Ishikawa (cell line): ENCODE measurements at regions not wholly inside any gene's neighbourhood (a gene's known extent, or its start where the extent isn't known, plus 50 kb on each side); places are given as distances from the start of the nearest gene placed in this dataset.

Source experiments
- CEBPB ChIP-seq: IDR thresholded peaks from 2 replicates; pipeline ENCODE4 v1.6.1; 2012
- CREB1 ChIP-seq: IDR thresholded peaks from 2 replicates; pipeline ENCODE4 v1.6.1; 2012; ENCODE audit warnings: low read depth
- EGR1 ChIP-seq: IDR thresholded peaks from 2 replicates; pipeline ENCODE4 v1.6.1; 2012
- EP300 ChIP-seq: IDR thresholded peaks from 2 replicates; pipeline ENCODE4 v1.6.1; 2012; ENCODE audit warnings: borderline replicate concordance
- FOXM1 ChIP-seq: IDR thresholded peaks from 2 replicates; pipeline ENCODE4 v1.6.1; 2012; ENCODE audit warnings: low read depth, borderline replicate concordance
- NFIC ChIP-seq: IDR thresholded peaks from 2 replicates; pipeline ENCODE4 v1.6.1; 2012
- RAD21 ChIP-seq: IDR thresholded peaks from 2 replicates; pipeline ENCODE4 v1.6.1; 2012; ENCODE audit warnings: low read depth
- TAF1 ChIP-seq: IDR thresholded peaks from 2 replicates; pipeline ENCODE4 v1.6.1; 2012; ENCODE audit warnings: low read depth, mild to moderate bottlenecking
- TCF12 ChIP-seq: IDR thresholded peaks from 2 replicates; pipeline ENCODE4 v1.6.1; 2012; ENCODE audit warnings: low read depth
- TEAD4 ChIP-seq: IDR thresholded peaks from 2 replicates; pipeline ENCODE4 v1.6.1; 2012
- YY1 ChIP-seq: IDR thresholded peaks from 2 replicates; pipeline ENCODE4 v1.6.1; 2012; ENCODE audit warnings: low read depth
- ZBTB7A ChIP-seq: IDR thresholded peaks from 2 replicates; pipeline ENCODE4 v1.6.1; 2012; ENCODE audit warnings: low read depth
- TF ChIP-seq, protein P1 (sequence below): IDR thresholded peaks from 2 replicates; pipeline ENCODE4 v1.6.1; 2012; ENCODE audit warnings: low read depth, mild to moderate bottlenecking
- TF ChIP-seq, protein P2 (sequence below): IDR thresholded peaks from 2 replicates; pipeline ENCODE4 v1.6.1; 2012

DNA sequence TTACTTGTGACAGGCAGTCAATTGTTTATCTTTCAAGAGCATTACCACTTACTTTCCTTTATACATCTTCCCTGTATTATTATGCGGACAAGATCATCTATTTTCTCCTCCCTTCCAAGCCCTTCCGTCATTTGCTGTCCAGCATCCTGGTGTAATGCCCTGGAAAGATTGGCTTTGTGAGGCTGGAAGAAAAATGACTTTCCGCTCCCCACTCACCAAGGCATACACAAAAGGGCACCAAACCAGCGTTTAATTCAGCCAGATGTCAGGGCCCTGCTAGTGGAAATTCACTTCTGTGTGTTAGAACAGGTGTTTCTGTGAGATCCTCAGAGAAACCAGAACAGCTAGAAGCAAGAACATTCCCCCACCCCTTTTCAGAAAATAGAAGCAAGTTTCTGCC, 128.1 kb upstream of the NANOS1 start:
- TF ChIP-seq, protein P1, sequence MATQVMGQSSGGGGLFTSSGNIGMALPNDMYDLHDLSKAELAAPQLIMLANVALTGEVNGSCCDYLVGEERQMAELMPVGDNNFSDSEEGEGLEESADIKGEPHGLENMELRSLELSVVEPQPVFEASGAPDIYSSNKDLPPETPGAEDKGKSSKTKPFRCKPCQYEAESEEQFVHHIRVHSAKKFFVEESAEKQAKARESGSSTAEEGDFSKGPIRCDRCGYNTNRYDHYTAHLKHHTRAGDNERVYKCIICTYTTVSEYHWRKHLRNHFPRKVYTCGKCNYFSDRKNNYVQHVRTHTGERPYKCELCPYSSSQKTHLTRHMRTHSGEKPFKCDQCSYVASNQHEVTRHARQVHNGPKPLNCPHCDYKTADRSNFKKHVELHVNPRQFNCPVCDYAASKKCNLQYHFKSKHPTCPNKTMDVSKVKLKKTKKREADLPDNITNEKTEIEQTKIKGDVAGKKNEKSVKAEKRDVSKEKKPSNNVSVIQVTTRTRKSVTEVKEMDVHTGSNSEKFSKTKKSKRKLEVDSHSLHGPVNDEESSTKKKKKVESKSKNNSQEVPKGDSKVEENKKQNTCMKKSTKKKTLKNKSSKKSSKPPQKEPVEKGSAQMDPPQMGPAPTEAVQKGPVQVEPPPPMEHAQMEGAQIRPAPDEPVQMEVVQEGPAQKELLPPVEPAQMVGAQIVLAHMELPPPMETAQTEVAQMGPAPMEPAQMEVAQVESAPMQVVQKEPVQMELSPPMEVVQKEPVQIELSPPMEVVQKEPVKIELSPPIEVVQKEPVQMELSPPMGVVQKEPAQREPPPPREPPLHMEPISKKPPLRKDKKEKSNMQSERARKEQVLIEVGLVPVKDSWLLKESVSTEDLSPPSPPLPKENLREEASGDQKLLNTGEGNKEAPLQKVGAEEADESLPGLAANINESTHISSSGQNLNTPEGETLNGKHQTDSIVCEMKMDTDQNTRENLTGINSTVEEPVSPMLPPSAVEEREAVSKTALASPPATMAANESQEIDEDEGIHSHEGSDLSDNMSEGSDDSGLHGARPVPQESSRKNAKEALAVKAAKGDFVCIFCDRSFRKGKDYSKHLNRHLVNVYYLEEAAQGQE = peak; percentile 24; the same call in 1 of the 2 replicates
- no peak for TF ChIP-seq RAD21

DNA sequence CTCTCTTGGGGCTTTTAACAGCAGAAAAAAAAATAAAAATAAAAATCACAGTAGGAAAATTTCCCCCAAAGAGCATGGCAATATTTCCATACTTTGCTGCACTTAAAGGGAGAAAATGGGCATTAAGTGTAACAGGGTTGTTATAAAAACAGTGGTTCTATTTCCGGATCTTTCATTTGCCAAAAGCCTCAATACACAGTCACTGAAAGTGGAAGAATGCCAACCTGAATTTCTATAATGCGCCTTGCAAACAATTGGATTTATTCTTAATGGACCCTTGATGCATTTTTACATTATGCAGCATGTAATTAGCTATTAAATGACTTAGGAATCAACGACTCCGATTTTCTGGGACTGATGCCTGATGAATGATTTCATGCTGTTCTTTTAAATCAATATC, 127.6 kb upstream of the NANOS1 start:
- TF ChIP-seq YY1 (no peak), TAF1 (no peak), CEBPB (no peak)

DNA sequence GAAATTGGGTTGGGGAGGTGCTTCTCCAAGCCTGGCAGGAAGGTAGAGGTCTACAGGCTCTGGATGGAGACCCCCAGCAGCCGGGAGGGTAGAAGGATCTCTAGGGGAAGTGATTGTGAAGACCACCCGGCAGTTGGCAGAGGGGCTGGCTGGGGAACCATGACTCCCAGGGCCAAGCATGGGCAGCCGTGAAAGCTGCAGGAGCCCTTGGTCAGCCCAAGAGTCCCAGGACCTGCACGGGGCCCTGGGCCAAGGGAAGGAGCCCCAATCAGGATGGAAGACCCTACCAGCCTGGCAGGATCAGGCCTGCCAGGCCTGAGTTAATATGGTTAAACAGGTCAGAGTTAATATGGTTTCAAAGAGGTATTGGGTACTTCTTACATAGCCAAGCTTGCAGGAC, 126.3 kb upstream of the NANOS1 start:
- TF ChIP-seq CREB1 = no peak
- no peak for TF ChIP-seq YY1
- TF ChIP-seq CEBPB = no peak
- no peak for TF ChIP-seq NFIC
- TF ChIP-seq, protein P1 = no peak
- no peak for TF ChIP-seq RAD21

DNA sequence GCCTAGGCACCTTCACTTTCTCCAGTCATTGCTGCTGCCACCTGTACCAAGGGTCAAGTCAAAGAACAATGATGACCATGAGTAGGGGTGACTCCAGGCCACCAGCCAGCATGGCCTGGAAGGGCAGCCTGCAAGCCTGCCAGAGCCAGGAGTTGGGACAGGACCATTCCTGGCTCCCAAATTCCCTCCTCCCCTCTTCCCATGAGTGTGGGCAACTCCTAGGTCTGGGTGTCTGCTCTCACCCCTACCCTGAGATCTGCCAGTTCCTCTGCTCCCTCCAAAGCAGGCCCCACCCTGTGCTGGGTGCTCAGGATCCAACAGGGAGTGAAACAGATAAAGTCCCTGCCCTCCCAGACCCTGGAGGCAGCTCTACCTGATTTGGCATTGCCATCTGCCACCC, 125.8 kb upstream of the NANOS1 start:
- TF ChIP-seq ZBTB7A (no peak), TAF1 (no peak), TCF12 (no peak), TEAD4 (no peak), CREB1 (no peak), NFIC (no peak)
- TF ChIP-seq, protein P2, sequence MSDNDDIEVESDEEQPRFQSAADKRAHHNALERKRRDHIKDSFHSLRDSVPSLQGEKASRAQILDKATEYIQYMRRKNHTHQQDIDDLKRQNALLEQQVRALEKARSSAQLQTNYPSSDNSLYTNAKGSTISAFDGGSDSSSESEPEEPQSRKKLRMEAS = no peak
- TF ChIP-seq, protein P1 = no peak

DNA sequence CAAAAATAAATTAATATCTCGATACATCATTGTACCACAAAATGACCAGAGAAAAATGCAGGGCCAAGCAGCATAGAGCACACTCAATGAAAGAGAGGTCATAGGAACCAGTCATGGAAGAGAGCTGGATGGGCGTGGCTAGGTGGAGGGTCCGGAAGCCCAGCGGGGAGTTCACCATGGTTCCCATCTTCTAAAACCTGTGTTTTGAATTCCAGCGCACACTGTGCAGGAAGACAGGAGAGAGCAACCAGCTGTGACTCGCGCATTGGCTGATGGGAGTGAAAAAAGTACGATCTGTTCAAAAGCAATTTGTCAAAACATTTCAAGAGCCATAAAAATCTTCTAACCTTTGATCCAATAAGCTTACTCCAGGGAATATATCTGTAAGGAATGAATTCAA, 125.2 kb upstream of the NANOS1 start:
- TF ChIP-seq, protein P2 = no peak
- TF ChIP-seq TEAD4 (no peak), RAD21 (no peak)

DNA sequence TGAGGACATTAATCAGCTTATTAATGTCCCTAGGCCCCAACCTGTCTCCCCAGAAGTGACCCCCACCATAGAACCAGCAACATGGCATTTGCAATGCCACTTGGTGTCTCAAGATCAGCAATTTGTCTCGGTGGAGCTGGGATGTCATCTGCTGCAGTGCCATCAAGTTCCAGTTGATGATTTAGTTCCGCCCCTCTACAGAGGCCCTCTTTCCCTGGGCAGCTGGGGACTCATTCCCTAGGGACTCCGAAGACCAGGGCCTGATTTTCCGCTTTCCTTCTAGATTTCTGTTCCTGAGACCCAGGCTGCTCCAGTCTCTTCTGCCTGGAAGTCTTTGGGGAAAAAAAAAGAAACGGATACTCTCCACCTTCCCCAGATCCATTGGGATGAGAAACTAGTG, 122.5 kb upstream of the NANOS1 start:
- TF ChIP-seq EP300 (no peak), NFIC (no peak), ZBTB7A (no peak), CEBPB (no peak), YY1 (no peak), TEAD4 (no peak), CREB1 (no peak), TAF1 (no peak), FOXM1 (no peak), RAD21 (no peak), TCF12 (no peak), EGR1 (no peak)
- TF ChIP-seq, protein P2 = no peak
- TF ChIP-seq, protein P1 = no peak
